Sigmoid colon (tissue), 6 donors: ENCODE measurements at regions not wholly inside any gene's neighbourhood (a gene's known extent, or its start where the extent isn't known, plus 50 kb on each side); places are given as distances from the start of the nearest gene placed in this dataset.

Source experiments
- DNase-seq: peaks from one replicate; pipeline ENCODE4 v3.0.0-alpha.2; 2019
- H3K27ac ChIP-seq, 4 donors: fragments of 200-600 bp; sonication (generic); one replicate each; pipeline ENCODE4 v1.5.1; 2016 to 2019; ENCODE audit warnings: mild to moderate bottlenecking in 1 of 4
- H3K27me3 ChIP-seq, 3 donors: fragments of 200-600 bp; sonication (generic); one replicate each; pipeline ENCODE4 v1.5.1; 2019; ENCODE audit warnings: mild to moderate bottlenecking in 1 of 3
- H3K36me3 ChIP-seq, 4 donors: fragments of 200-600 bp; sonication (generic); one replicate each; pipeline ENCODE4 v1.5.1; 2016 to 2019
- H3K4me1 ChIP-seq, 4 donors: fragments of 200-600 bp; sonication (generic); one replicate each; pipeline ENCODE4 v1.5.1; 2017 to 2019
- H3K4me3 ChIP-seq, 4 donors: fragments of 200-600 bp; sonication (generic); one replicate each; pipeline ENCODE4 v1.5.1; 2017 to 2019; ENCODE audit warnings: mild to moderate bottlenecking in 2 of 4, moderate library complexity in 1 of 4
- H3K9me3 ChIP-seq, 4 donors: fragments of 200-600 bp in 3 of 4; sonication (generic) in 3 of 4; one replicate each; pipeline versions ENCODE4 v1.5.1 to v1.6.1; 2013 to 2019
- EP300 ChIP-seq, 4 donors: sonication (generic); formaldehyde crosslinking; IDR thresholded peaks; one replicate each; pipeline ENCODE4 v1.6.1; 2017; ENCODE audit warnings: antibody characterized with exemption in 4 of 4
- POLR2A ChIP-seq, 2 donors: fragments of 450-650 bp; IDR thresholded peaks; one replicate each; pipeline ENCODE4 v1.6.1; 2016; ENCODE audit warnings: antibody characterized with exemption in 2 of 2, mild to moderate bottlenecking in 2 of 2, moderate library complexity in 2 of 2
- POLR2AphosphoS5 ChIP-seq, 4 donors: sonication (generic); formaldehyde crosslinking; IDR thresholded peaks; one replicate each; pipeline ENCODE4 v1.6.1; 2017; ENCODE audit warnings: antibody characterized with exemption in 4 of 4
- WGBS, 2 donors: extraction: QIAGEN DNeasy Blood & Tissue Kit; methylation state at CpG; one replicate each; pipeline ENCODE4 v1.1.7; 2013; 5-methylcytosine and 5-hydroxymethylcytosine counted together
- intact Hi-C: fragments of 100-400 bp; cut with DNase I; formaldehyde crosslinking; loops from one replicate; pipeline ENCODE4 v1.15.1; 2023
- TF ChIP-seq, protein P1 (sequence below), 4 experiments: fragments of 450-650 bp in 3 of 4; fragments of 200-600 bp in 1 of 4; IDR thresholded peaks; one replicate each; pipeline ENCODE4 v1.5.1; 2016 to 2019; ENCODE audit warnings: antibody characterized with exemption in 4 of 4, mild to moderate bottlenecking in 3 of 4, moderate library complexity in 2 of 4
- donor health status: healthy with polysubstance abuse.
- donor health status: healthy.

GRCh38 chr9:90466441-90466840, 176.2 kb downstream of the DIRAS2 start:
- Histone ChIP-seq H3K4me1 (no peaks in the 10 kb centered on the region), H3K4me3 (no peak overlapping the region), H3K27ac (no peak overlapping the region), H3K27me3 (no peaks in the 10 kb centered on the region), H3K9me3 (no peaks in the 10 kb centered on the region), H3K36me3 (no peaks in the 10 kb centered on the region)
- DNase-seq: no peak
- WGBS, 2 donors: 93 to 97% methylated on average over 3 of the region's 3 CpGs
- TF ChIP-seq EP300 (IDR thresholded peaks at IDR 0.05): no peak
- TF ChIP-seq POLR2A (IDR thresholded peaks at IDR 0.05): no peak
- TF ChIP-seq POLR2AphosphoS5 (IDR thresholded peaks at IDR 0.05): no peak
- TF ChIP-seq, protein P1, sequence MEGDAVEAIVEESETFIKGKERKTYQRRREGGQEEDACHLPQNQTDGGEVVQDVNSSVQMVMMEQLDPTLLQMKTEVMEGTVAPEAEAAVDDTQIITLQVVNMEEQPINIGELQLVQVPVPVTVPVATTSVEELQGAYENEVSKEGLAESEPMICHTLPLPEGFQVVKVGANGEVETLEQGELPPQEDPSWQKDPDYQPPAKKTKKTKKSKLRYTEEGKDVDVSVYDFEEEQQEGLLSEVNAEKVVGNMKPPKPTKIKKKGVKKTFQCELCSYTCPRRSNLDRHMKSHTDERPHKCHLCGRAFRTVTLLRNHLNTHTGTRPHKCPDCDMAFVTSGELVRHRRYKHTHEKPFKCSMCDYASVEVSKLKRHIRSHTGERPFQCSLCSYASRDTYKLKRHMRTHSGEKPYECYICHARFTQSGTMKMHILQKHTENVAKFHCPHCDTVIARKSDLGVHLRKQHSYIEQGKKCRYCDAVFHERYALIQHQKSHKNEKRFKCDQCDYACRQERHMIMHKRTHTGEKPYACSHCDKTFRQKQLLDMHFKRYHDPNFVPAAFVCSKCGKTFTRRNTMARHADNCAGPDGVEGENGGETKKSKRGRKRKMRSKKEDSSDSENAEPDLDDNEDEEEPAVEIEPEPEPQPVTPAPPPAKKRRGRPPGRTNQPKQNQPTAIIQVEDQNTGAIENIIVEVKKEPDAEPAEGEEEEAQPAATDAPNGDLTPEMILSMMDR (IDR thresholded peaks at IDR 0.05): no peak
- intact Hi-C loops: no loop called here

DNA sequence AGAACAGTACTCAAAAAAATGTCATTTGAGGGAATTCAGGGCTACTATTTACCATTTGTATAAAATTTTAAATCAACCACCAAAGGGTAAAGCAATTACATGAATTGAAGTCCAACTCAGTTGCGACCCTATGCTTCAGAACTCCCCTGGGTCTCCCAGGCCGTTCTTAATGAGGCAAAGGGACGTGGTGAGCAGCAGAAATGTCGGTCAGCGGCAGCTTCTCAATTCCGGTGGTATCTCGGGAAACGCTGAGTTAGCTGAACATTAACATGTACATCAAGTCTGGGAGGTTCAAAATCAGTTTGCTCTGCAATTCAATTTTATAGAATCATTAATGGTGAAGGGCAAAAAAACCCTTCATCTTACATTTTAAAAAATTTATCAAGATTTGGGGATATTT, 173.2 kb downstream of the DIRAS2 start:
- DNase-seq: no peak
- no peak overlapping the region for H3K27ac ChIP-seq
- H3K4me3 ChIP-seq: no peak overlapping the region
- TF ChIP-seq, protein P1 (IDR thresholded peaks at IDR 0.05): no peak
- TF ChIP-seq POLR2AphosphoS5 (IDR thresholded peaks at IDR 0.05): no peak
- TF ChIP-seq POLR2A (IDR thresholded peaks at IDR 0.05): no peak
- TF ChIP-seq EP300 (IDR thresholded peaks at IDR 0.05): no peak
- no peaks in the 10 kb centered on the region for H3K4me1 ChIP-seq
- H3K27me3 ChIP-seq: no peaks in the 10 kb centered on the region
- H3K9me3 ChIP-seq: no peaks in the 10 kb centered on the region
- no peaks in the 10 kb centered on the region for H3K36me3 ChIP-seq
- WGBS, 2 donors: 80 to 91% methylated on average over 8 of the region's 8 CpGs
- intact Hi-C loops: no loop called here

DNA sequence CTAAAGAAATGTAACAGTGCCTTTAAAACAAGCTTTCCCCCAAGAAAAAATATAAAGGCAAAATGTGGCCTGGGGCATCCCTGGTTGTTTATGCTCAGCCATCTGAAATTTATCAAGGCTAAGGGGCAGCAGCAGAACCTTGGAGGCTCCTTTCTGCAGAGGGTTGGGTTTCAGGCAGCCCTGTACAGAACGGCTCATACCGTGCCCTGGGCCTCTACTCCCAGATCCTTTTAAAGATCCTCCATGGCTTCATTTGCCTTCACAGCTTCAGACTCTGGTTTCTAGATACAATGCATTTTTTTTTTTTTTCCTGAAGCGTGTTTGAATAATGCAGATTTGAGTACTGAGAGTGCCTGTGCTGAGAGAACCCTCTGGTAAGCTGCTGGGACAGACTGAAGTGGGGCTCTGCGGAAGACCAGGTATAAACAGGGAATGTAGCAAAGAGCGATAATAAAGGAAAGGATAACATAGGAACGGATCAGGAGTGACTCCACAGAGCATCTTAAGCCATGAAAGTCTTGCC, 172.7 kb downstream of the DIRAS2 start:
- Histone ChIP-seq H3K4me3 (no peak overlapping the region), H3K27ac (no peak overlapping the region), H3K27me3 (no peaks in the 10 kb centered on the region), H3K36me3 (no peaks in the 10 kb centered on the region), H3K4me1 (no peaks in the 10 kb centered on the region), H3K9me3 (no peaks in the 10 kb centered on the region)
- DNase-seq: no peak
- intact Hi-C loops: no loop called here
- no peak for TF ChIP-seq EP300 (IDR thresholded peaks at IDR 0.05)
- TF ChIP-seq POLR2AphosphoS5 (IDR thresholded peaks at IDR 0.05): no peak
- TF ChIP-seq, protein P1 (IDR thresholded peaks at IDR 0.05): no peak
- no peak for TF ChIP-seq POLR2A (IDR thresholded peaks at IDR 0.05)
- 91 to 93% methylated on average over 6 of the region's 6 CpGs for WGBS, 2 donors

- H3K9me3 ChIP-seq: no peaks in the 10 kb centered on the region
- no peak overlapping the region for H3K27ac ChIP-seq
- H3K36me3 ChIP-seq: no peaks in the 10 kb centered on the region
- TF ChIP-seq POLR2AphosphoS5 (IDR thresholded peaks at IDR 0.05) (no peak), POLR2A (IDR thresholded peaks at IDR 0.05) (no peak), EP300 (IDR thresholded peaks at IDR 0.05) (no peak)
- TF ChIP-seq, protein P1 (IDR thresholded peaks at IDR 0.05): no peak
- no peak for DNase-seq
- intact Hi-C loops: no loop called here
- no peaks in the 10 kb centered on the region for H3K4me1 ChIP-seq
- no peaks in the 10 kb centered on the region for H3K27me3 ChIP-seq
- H3K4me3 ChIP-seq: no peak overlapping the region
Observed at GRCh38 chr9:90476058-90476457, 166.6 kb downstream of the DIRAS2 start.

GRCh38 chr9:90477535-90477934, 165.1 kb downstream of the DIRAS2 start:
- DNase-seq: no peak
- TF ChIP-seq, protein P1 (IDR thresholded peaks at IDR 0.05): no peak
- TF ChIP-seq EP300 (IDR thresholded peaks at IDR 0.05): no peak
- no peak for TF ChIP-seq POLR2A (IDR thresholded peaks at IDR 0.05)
- TF ChIP-seq POLR2AphosphoS5 (IDR thresholded peaks at IDR 0.05): no peak
- intact Hi-C loops: no loop called here
- H3K9me3 ChIP-seq: no peaks in the 10 kb centered on the region
- H3K27me3 ChIP-seq: no peaks in the 10 kb centered on the region
- H3K27ac ChIP-seq: no peak overlapping the region
- H3K36me3 ChIP-seq: no peaks in the 10 kb centered on the region
- no peaks in the 10 kb centered on the region for H3K4me1 ChIP-seq
- 89 to 93% methylated on average over 2 of the region's 2 CpGs for WGBS, 2 donors
- no peak overlapping the region for H3K4me3 ChIP-seq
